ENCODE measurements at regions not wholly inside any gene's neighbourhood (a gene's known extent, or its start where the extent isn't known, plus 50 kb on each side); places are given as distances from the start of the nearest gene placed in this dataset.

GRCh38 chr4:188824553-188824952 is 685.3 kb downstream of the TRIML1 start:
- no peaks in the 10 kb centered on the region for H3K27me3 ChIP-seq (ENCODE audit: control insufficient read depth, insufficient read depth, low read length, poor library complexity, severe bottlenecking)
- Mint-ChIP-seq H3K9me3 (no peaks in the 10 kb centered on the region), H3K27ac (no peak overlapping the region), H3K27me3 (ENCODE audit: insufficient read depth) (no peaks in the 10 kb centered on the region), H3K4me3 (no peak overlapping the region), H3K4me1 (peaks cover 1% of the 10 kb centered on the region), H3K36me3 (ENCODE audit: low read depth) (no peaks in the 10 kb centered on the region)
- TF ChIP-seq CTCF (conservative IDR thresholded peaks at IDR 0.05), result no peak
- no peaks in the 10 kb centered on the region for H3K36me3 ChIP-seq (ENCODE audit: control insufficient read depth, insufficient read depth, low read length)
- no peaks in the 10 kb centered on the region for H3K9me3 ChIP-seq (ENCODE audit: control insufficient read depth, low read length)
- 94% methylated on average over 17 of the region's 17 CpGs for WGBS, 2 experiments (ENCODE audit: insufficient coverage in 1 of 2, insufficient read length in 1 of 2)
- H3K9ac ChIP-seq (ENCODE audit: extremely low read depth, low read length, poor library complexity, severe bottlenecking), result no peak overlapping the region
- DNase-seq, result no peak
- no peak overlapping the region for H3K27ac ChIP-seq (ENCODE audit: low read depth, low read length)
- no peak overlapping the region for H3K4me3 ChIP-seq (ENCODE audit: low read length)
- H3K4me1 ChIP-seq (ENCODE audit: control insufficient read depth, insufficient read depth, low read length), result peaks cover 5% of the 10 kb centered on the region

GRCh38 chr4:188826393-188826792 is 687.2 kb downstream of the TRIML1 start:
- H3K4me1 ChIP-seq (ENCODE audit: control insufficient read depth, insufficient read depth, low read length), result peaks cover 5% of the 10 kb centered on the region
- Mint-ChIP-seq H3K27me3 (ENCODE audit: insufficient read depth) (no peaks in the 10 kb centered on the region), H3K9me3 (no peaks in the 10 kb centered on the region), H3K27ac (no peak overlapping the region), H3K4me1 (peaks cover 1% of the 10 kb centered on the region), H3K4me3 (no peak overlapping the region), H3K36me3 (ENCODE audit: low read depth) (no peaks in the 10 kb centered on the region)
- TF ChIP-seq CTCF (conservative IDR thresholded peaks at IDR 0.05), result no peak
- no peak overlapping the region for H3K9ac ChIP-seq (ENCODE audit: extremely low read depth, low read length, poor library complexity, severe bottlenecking)
- no peaks in the 10 kb centered on the region for H3K36me3 ChIP-seq (ENCODE audit: control insufficient read depth, insufficient read depth, low read length)
- no peaks in the 10 kb centered on the region for H3K9me3 ChIP-seq (ENCODE audit: control insufficient read depth, low read length)
- no peaks in the 10 kb centered on the region for H3K27me3 ChIP-seq (ENCODE audit: control insufficient read depth, insufficient read depth, low read length, poor library complexity, severe bottlenecking)
- DNase-seq, result no peak
- no peak overlapping the region for H3K4me3 ChIP-seq (ENCODE audit: low read length)
- H3K27ac ChIP-seq (ENCODE audit: low read depth, low read length), result no peak overlapping the region

DNA sequence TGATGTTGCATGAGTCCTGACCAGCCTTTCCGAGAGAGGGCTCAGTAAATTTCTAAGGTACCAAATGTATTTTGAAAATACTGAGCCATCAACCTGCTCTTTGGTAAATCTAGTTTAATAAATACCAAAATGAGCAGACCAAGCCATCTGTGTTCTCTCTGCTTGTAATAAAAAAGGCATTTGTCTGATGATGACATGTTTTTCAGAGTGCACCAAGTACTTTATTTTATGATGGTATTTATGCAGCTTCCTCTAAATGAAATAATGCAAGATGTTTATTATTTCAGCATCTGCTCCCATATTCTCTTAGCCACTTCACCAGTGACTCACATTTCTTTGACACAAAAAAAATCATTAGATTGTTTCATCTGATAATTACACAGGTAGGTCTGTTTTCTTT is 700.5 kb downstream of the TRIML1 start:
- no peak overlapping the region for H3K9ac ChIP-seq (ENCODE audit: extremely low read depth, low read length, poor library complexity, severe bottlenecking)
- H3K9me3 ChIP-seq (ENCODE audit: control insufficient read depth, low read length), result no peaks in the 10 kb centered on the region
- no peak for DNase-seq
- no peak overlapping the region for H3K27ac ChIP-seq (ENCODE audit: low read depth, low read length)
- H3K4me1 ChIP-seq (ENCODE audit: control insufficient read depth, insufficient read depth, low read length), result no peaks in the 10 kb centered on the region
- H3K27me3 Mint-ChIP-seq (ENCODE audit: insufficient read depth), result no peaks in the 10 kb centered on the region
- no peaks in the 10 kb centered on the region for H3K36me3 ChIP-seq (ENCODE audit: control insufficient read depth, insufficient read depth, low read length)
- H3K27me3 ChIP-seq (ENCODE audit: control insufficient read depth, insufficient read depth, low read length, poor library complexity, severe bottlenecking), result no peaks in the 10 kb centered on the region
- H3K4me1 Mint-ChIP-seq, result no peaks in the 10 kb centered on the region
- no peak overlapping the region for H3K4me3 ChIP-seq (ENCODE audit: low read length)
- WGBS, 2 experiments (ENCODE audit: insufficient coverage in 1 of 2, insufficient read length in 1 of 2), result 93 to 100% methylated on average over 1 of the region's 1 CpG
- no peak overlapping the region for H3K4me3 Mint-ChIP-seq
- H3K36me3 Mint-ChIP-seq (ENCODE audit: low read depth), result no peaks in the 10 kb centered on the region
- no peak overlapping the region for H3K27ac Mint-ChIP-seq
- no peaks in the 10 kb centered on the region for H3K9me3 Mint-ChIP-seq
- TF ChIP-seq CTCF (conservative IDR thresholded peaks at IDR 0.05), result no peak

Data from endodermal cell (in vitro differentiated cells).